HG02642 (cell line): ENCODE measurements at regions not wholly inside any gene's neighbourhood (a gene's known extent, or its start where the extent isn't known, plus 50 kb on each side); places are given as distances from the start of the nearest gene placed in this dataset.

ENCODE experiments used
- ATAC-seq: cut with Tn5 transposase; IDR thresholded peaks from one replicate; pipeline ENCODE4 v1.9.1; 2021; ENCODE audit warnings: mild to moderate bottlenecking; ENCODE audit not compliant: unreplicated experiment, poor library complexity

- no peak for ATAC-seq
Measured at GRCh38 chr1:87897481-87897880, 568.8 kb downstream of the LMO4 start.

DNA sequence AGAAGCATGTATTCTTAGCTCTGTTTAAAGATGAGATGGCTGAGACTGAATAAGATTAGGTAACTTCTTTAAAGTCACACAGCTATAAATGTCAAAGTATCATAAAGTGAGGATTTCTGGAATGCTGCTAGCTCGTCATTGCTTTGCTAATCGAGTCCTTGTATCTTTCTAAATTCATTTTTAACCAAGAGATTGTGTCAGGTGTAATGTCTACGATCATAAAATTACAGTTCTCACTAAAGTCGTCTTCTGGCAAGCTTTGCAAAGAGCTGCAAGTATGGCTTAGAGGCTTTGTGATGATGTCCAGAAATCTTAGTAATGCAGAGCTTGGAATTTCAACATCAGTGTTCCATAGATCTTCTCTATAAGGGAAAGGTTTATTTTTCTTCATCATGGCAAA lies 569.8 kb downstream of the LMO4 start:
- no peak for ATAC-seq

DNA sequence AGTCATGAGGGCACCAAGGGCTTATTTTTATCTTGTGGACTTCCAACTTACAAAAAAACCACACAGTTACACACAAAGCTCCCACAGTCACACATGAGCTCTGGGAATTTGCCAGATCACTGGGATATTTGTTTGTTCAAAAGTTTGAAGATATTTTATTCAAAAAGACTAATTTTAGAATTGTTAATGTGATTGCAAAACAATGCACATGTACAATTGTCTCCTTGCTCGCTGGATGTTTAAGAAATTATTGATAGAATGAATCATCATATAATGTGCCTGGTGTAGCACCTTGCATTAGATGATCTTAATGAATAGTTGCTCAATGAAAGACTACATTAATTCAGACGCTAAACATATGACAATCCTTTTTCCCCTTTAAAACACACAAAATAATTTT lies 570.3 kb downstream of the LMO4 start:
- ATAC-seq, result no peak

GRCh38 chr1:87899746-87900145 lies 571.1 kb downstream of the LMO4 start:
- ATAC-seq, result no peak

- peak; percentile 60 for ATAC-seq
Measured at GRCh38 chr1:87902830-87903229, 574.1 kb downstream of the LMO4 start.

DNA sequence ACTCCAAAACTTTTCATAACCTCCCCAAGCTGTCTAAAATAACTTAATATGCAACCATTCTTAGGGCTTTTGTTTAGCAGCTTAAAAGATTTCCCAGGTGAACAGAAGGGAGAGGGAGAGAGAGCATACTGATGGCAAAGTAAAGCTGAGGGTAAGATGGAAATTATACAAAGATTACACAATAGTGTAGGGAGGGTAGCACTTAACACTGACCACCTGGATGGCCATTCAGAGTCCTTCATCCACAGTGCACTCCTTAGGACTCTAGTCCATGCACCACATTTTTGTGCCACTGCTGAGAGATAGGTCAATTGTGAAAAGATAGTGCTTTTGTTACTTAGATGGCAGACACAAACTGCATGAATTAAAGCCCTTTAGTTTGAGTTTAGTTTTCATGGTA lies 574.6 kb downstream of the LMO4 start:
- no peak for ATAC-seq

DNA sequence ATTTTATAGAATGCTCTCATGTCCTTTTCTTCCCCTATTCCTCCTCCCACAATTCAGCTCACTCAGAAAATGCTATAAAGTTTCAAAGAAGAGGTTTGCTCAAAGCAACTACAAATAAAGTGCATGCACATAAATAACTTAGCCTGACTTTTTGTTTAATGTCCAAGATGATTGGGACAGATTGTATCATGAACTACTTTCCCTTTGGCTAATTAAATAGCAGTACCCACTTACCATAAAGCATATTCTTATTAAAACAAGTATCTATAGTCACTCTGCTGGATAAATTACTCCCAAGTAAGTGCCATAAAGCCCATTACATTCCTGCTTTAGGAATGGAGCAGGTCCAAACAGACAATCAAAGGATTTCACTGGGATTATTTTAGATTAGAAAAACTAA lies 576.0 kb downstream of the LMO4 start:
- no peak for ATAC-seq

DNA sequence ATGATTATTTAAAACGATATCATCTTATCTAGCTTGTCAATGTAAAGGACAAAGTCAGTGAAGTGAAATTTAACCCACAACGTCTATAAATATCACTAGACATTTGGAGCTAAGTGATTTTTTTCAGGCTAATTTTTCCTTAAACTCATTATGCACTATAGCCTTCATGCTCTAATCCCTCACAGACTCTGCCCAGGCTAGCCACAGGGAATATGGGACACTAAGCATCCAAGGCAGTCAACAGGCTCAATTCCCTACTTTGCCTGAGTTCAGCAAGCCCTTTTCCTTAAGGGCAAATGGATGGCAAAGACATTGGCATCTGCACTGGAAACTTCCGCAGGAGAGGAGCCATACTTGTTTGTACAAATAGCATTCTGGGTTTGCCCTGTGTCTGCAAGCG lies 577.0 kb downstream of the LMO4 start:
- no peak for ATAC-seq

DNA sequence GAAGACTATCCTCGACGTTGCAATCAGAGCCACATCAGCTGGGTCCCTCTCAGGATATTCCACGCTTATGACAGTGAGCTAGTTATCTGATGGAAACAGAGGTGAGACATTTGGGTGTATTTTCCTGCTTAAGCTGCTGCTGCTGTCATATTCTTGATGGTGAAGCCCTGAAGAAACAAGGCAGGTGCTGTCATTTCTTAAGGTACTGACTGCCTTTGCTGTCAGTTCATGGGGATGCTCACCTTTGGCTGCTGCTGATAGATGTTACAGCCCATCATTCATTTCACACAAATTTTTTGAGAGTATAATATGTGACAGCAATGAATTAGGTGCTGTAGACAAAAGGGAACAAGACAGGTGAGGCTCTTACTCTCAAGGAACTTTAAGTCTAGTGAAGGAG lies 577.4 kb downstream of the LMO4 start:
- ATAC-seq, result no peak

DNA sequence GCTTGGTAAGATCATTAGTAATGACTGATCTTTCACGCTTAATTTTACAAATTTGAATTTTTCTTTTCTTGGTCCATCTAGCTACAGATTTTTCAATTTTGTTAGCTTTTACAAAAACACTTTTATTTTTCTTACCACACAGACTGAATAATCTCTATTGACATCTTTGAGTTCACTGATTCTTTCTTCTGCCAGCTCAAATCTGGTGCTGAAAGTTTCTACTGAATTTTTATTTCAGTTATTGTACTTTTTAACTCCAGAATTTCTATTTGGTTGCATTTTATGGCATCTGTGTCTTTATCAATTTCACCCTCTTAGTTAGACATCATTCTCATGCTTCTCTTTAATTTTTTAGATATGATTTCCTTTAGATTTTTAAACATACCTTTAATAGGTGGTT lies 584.7 kb downstream of the LMO4 start:
- ATAC-seq, result no peak

DNA sequence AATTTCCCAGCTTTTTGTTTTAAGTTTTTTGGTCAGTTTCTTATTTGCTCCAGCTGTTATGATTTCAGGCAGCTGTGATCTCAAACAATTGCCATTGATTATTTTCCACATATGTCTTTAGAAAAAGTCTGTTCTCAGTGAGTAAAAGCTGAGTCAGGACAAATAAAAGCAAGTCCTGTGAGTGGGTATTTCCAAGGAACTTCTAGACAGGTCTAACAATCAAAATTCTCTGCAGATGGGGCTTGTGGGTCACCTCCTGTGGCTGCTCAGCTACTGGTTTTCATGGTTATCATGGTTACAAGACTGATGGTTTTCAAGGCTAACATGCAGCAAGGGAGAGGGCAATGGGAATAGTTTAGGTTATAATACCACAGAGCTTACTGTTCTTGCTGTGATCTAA lies 585.7 kb downstream of the LMO4 start:
- ATAC-seq, result no peak

GRCh38 chr1:87915771-87916170 lies 587.1 kb downstream of the LMO4 start:
- ATAC-seq, result no peak

- ATAC-seq, result no peak
Measured at GRCh38 chr1:87916965-87917364, 588.3 kb downstream of the LMO4 start.

GRCh38 chr1:87918398-87918797 lies 589.7 kb downstream of the LMO4 start:
- no peak for ATAC-seq

DNA sequence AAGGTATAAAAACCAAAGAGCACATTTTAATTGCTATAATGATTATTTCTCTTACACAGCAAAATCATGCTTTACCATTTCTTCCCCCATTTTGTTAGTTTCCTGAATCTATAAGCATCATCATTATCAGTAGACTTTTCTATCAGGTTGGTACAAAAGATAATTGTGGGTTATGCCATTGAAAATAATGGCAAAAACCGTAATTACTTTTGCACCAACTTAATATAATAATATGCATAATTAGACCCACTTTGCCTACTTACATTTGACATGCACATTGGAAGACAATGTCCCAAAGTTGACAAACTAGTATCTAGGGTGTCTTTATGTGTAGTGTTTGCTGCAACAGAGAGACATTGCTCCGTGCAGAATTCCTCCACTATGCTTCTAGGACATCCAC lies 594.2 kb downstream of the LMO4 start:
- ATAC-seq, result no peak

GRCh38 chr1:87926131-87926830 lies 597.6 kb downstream of the LMO4 start:
- no peak for ATAC-seq

GRCh38 chr1:87926921-87927320 lies 598.2 kb downstream of the LMO4 start:
- no peak for ATAC-seq

DNA sequence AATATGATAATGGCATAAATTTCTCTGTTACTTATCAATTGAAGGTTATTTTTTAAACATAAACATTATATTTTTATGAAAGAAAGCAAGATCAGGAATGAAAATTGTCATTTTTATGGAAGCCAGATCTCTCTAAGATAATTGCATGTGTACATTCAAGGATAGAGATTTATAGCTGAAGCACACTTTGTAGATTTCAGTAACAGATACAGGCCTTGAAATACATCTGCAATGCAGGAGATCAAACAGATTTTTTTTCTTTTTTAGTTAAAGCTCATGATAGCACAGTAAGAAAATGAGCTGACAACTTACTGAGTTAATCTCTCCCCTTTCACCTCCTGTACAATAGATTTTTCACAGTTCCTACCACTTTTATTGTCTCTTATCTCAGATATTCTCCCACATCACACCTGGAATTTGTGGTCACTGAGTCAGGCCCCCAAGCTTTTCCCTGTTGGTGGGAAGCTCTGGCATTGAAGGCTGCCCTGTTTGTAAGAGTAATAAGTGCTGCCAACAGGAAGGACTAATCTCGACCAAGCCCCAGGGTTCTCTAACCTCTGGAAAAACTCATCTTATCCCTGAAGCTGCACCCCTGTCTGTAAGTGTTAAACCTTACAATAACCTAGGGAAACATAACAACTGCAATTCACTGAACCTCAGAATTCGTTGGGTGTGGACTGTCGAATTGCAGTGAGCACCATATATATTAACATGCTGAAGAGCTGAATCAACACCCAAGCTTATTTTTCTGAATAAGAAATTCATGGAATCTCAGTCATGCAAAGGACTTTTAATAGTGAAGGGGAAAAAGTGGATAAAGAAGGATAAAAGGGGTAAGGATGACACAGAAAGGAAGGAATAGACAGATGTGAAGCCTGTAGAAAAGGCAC lies 599.0 kb downstream of the LMO4 start:
- ATAC-seq, result no peak

- ATAC-seq, result no peak
Measured at GRCh38 chr1:87928623-87929022, 599.9 kb downstream of the LMO4 start.

- no peak for ATAC-seq
Measured at GRCh38 chr1:87929906-87930305, 601.2 kb downstream of the LMO4 start.

GRCh38 chr1:87930796-87931195 lies 602.1 kb downstream of the LMO4 start:
- no peak for ATAC-seq

GRCh38 chr1:87933171-87933570 lies 604.5 kb downstream of the LMO4 start:
- no peak for ATAC-seq
